ENCODE measurements at regions not wholly inside any gene's neighbourhood (a gene's known extent, or its start where the extent isn't known, plus 50 kb on each side); places are given as distances from the start of the nearest gene placed in this dataset.

DNA sequence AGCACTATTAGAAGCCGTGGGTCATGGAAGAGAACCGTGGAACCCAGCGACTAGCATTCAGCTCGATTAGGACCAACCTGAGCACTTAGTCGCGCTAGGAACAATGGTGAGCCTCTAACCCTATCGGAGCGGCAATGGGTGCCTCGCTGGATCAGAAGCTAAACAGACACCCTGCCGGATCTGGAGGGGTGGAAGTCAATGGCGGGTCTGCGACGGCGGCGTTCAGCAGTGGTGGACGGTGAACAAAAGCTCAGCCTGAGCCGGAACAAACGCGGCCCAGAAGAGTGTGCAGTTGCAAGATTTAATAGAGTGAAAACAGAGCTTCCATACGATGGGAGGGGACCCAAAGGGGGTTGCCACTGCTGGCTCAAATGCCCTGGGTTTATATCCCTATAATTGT is 391.8 kb upstream of the DDI1 start:
- no peak for TF ChIP-seq POLR2A (IDR thresholded peaks at IDR 0.05)
- TF ChIP-seq, protein P1, sequence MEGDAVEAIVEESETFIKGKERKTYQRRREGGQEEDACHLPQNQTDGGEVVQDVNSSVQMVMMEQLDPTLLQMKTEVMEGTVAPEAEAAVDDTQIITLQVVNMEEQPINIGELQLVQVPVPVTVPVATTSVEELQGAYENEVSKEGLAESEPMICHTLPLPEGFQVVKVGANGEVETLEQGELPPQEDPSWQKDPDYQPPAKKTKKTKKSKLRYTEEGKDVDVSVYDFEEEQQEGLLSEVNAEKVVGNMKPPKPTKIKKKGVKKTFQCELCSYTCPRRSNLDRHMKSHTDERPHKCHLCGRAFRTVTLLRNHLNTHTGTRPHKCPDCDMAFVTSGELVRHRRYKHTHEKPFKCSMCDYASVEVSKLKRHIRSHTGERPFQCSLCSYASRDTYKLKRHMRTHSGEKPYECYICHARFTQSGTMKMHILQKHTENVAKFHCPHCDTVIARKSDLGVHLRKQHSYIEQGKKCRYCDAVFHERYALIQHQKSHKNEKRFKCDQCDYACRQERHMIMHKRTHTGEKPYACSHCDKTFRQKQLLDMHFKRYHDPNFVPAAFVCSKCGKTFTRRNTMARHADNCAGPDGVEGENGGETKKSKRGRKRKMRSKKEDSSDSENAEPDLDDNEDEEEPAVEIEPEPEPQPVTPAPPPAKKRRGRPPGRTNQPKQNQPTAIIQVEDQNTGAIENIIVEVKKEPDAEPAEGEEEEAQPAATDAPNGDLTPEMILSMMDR (IDR thresholded peaks at IDR 0.05) = no peak
